HFF-Myc (cell line): ENCODE measurements at regions not wholly inside any gene's neighbourhood (a gene's known extent, or its start where the extent isn't known, plus 50 kb on each side); places are given as distances from the start of the nearest gene placed in this dataset.
A peak's percentile ranks its signal among the peaks of the same experiment; 100 is the strongest.

Source experiments
- DNase-seq: peaks from one replicate; pipeline ENCODE4 v3.0.0-alpha.2; 2011; ENCODE audit warnings: low read depth; ENCODE audit errors: extremely low read depth
- H3K4me3 ChIP-seq: replicated peaks from 2 replicates; pipeline ENCODE4 v1.5.1; 2011; ENCODE audit warnings: low read depth, mild to moderate bottlenecking, control low read depth, low read length
- CTCF ChIP-seq: IDR thresholded peaks from 2 replicates; pipeline ENCODE4 v1.5.1; 2012; ENCODE audit warnings: mild to moderate bottlenecking, low read depth, low read length, control low read depth; ENCODE audit errors: missing control alignments

GRCh38 chr6:169328112-169328801, 74.6 kb upstream of the THBS2 start:
- H3K4me3 ChIP-seq = no peak overlapping the region
- no peak for TF ChIP-seq CTCF
- no peak for DNase-seq

- peak; percentile 45 for TF ChIP-seq CTCF
- H3K4me3 ChIP-seq = no peak overlapping the region
- no peak for DNase-seq
Observed at GRCh38 chr6:169326067-169326799, 72.6 kb upstream of the THBS2 start.

GRCh38 chr6:169324656-169325459, 71.2 kb upstream of the THBS2 start:
- no peak for TF ChIP-seq CTCF
- no peak overlapping the region for H3K4me3 ChIP-seq
- no peak for DNase-seq

- no peak for DNase-seq
- no peak for TF ChIP-seq CTCF
Observed at GRCh38 chr6:169324086-169324485, 70.4 kb upstream of the THBS2 start.

GRCh38 chr6:169323221-169323620, 69.6 kb upstream of the THBS2 start:
- no peak for DNase-seq
- H3K4me3 ChIP-seq = no peak overlapping the region
- TF ChIP-seq CTCF = no peak

More at GRCh38 chr6:169324086-169324485, 70.4 kb upstream of the THBS2 start:
- no peak overlapping the region for H3K4me3 ChIP-seq

GRCh38 chr6:169321546-169321945, 67.9 kb upstream of the THBS2 start:
- H3K4me3 ChIP-seq = no peak overlapping the region
- TF ChIP-seq CTCF = no peak
- no peak for DNase-seq
